ENCODE measurements at regions not wholly inside any gene's neighbourhood (a gene's known extent, or its start where the extent isn't known, plus 50 kb on each side); places are given as distances from the start of the nearest gene placed in this dataset.
"Not testable (repeated sequence)": the region's sequence is repeated elsewhere in the genome, so short reads cannot be mapped to it uniquely, and the experiment has no call there.

GRCh38 chr6:86723729-86724128, 213.6 kb upstream of the HTR1E start:
- H3K4me3 ChIP-seq (ENCODE audit: low read depth, low read length) = no peak overlapping the region
- no peak for DNase-seq (ENCODE audit: low read depth)
- TF ChIP-seq, protein P1, sequence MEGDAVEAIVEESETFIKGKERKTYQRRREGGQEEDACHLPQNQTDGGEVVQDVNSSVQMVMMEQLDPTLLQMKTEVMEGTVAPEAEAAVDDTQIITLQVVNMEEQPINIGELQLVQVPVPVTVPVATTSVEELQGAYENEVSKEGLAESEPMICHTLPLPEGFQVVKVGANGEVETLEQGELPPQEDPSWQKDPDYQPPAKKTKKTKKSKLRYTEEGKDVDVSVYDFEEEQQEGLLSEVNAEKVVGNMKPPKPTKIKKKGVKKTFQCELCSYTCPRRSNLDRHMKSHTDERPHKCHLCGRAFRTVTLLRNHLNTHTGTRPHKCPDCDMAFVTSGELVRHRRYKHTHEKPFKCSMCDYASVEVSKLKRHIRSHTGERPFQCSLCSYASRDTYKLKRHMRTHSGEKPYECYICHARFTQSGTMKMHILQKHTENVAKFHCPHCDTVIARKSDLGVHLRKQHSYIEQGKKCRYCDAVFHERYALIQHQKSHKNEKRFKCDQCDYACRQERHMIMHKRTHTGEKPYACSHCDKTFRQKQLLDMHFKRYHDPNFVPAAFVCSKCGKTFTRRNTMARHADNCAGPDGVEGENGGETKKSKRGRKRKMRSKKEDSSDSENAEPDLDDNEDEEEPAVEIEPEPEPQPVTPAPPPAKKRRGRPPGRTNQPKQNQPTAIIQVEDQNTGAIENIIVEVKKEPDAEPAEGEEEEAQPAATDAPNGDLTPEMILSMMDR (IDR thresholded peaks at IDR 0.05; ENCODE audit: control insufficient read depth, extremely low read depth, insufficient read depth) = no peak

DNA sequence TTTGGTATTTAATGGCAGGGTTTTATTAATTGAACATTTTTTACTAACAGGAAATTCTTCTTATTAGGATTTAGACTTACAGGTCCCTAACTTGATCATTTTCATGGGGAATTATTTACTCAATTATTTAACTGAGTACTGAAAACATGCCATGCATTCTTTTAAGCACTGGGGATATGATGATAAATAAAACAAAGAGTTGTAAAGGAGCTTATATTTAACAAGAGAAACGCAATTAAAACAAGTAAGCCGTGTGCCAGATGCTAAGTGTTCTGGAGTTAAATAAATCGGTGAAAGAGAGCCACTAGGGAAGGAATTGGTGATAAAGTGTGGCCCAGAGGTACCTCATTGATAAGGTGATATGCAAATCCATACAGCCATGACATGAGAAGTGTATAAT, 214.2 kb upstream of the HTR1E start:
- TF ChIP-seq, protein P1 (IDR thresholded peaks at IDR 0.05; ENCODE audit: control insufficient read depth, extremely low read depth, insufficient read depth) = no peak
- no peak for DNase-seq (ENCODE audit: low read depth)
- H3K4me3 ChIP-seq (ENCODE audit: low read depth, low read length) = no peak overlapping the region

DNA sequence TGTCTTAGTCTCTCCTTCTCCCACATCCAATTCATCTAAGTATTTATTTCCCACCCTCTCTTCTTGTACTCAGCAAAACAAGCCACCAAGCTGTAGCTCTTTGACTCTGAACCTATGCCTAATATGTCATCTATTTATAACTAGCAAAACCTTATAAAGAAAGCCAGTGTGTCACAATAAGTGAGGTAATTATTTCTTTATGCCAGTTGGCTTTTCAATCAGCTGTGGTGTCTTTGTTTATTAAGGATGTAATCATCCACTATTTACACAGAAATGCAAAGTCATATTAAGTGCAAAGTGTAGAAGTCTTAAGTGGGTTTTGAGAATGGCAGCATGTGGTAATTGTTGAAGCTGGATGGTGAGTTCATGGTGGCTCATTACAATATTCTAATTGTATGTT, 215.2 kb upstream of the HTR1E start:
- TF ChIP-seq, protein P1 (IDR thresholded peaks at IDR 0.05; ENCODE audit: control insufficient read depth, extremely low read depth, insufficient read depth) = no peak
- no peak for DNase-seq (ENCODE audit: low read depth)
- no peak overlapping the region for H3K4me3 ChIP-seq (ENCODE audit: low read depth, low read length)

DNA sequence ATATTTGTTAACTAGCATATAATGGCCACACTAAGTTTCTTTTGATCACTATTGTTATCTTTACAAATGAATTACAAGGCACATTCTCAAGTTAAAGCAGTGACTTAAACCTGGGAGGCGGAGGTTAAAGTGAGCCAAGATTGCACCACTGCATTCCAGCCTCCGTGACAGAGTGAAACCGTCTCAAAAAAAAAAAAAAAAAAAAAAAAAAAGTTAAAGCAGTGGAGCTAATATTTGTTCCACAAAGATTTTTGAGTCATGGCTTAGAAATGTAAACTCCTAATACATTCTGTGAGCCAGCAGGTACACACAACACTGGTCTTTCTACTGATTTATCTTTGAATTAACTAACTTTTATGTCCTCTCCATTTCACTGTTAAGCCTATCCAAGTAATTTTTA, 221.7 kb upstream of the HTR1E start:
- DNase-seq (ENCODE audit: low read depth) = no peak
- H3K4me3 ChIP-seq (ENCODE audit: low read depth, low read length) = no peak overlapping the region
- TF ChIP-seq, protein P1 (IDR thresholded peaks at IDR 0.05; ENCODE audit: control insufficient read depth, extremely low read depth, insufficient read depth) = no peak

- no peak overlapping the region for H3K4me3 ChIP-seq (ENCODE audit: low read depth, low read length)
- TF ChIP-seq, protein P1 (IDR thresholded peaks at IDR 0.05; ENCODE audit: control insufficient read depth, extremely low read depth, insufficient read depth) = no peak
- no peak for DNase-seq (ENCODE audit: low read depth)
Measured at GRCh38 chr6:86712039-86712438, 225.3 kb upstream of the HTR1E start.

DNA sequence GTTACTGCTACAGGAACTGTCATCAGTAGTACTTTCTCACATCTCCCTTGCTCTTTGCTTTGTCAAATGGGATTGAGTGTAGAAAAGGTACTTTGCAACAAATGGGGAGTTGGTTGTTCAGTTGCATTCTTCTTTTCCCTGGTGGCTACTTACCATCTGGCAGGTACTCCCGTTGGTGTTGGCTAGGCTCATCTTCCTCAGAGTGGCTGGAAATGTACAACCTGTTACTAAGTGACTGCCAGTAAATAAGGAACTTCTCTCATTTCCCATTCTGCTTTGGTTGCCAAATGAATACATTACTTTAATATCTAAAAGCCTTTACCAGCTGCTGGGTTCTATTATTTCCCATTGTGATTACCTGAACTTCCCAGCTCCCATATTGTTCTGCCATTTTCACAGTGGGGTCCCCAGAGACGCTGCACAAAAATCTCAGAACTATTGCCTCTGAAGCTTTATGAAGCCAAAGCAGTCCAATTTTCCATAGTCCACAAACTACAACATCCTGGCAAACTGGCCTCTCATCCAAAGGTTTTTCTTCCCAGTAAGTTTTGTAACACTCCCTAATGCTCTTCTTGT, 229.7 kb upstream of the HTR1E start:
- H3K4me3 ChIP-seq (ENCODE audit: low read depth, low read length) = no peak overlapping the region
- no peak for DNase-seq (ENCODE audit: low read depth)
- TF ChIP-seq, protein P1 (IDR thresholded peaks at IDR 0.05; ENCODE audit: control insufficient read depth, extremely low read depth, insufficient read depth) = no peak

DNA sequence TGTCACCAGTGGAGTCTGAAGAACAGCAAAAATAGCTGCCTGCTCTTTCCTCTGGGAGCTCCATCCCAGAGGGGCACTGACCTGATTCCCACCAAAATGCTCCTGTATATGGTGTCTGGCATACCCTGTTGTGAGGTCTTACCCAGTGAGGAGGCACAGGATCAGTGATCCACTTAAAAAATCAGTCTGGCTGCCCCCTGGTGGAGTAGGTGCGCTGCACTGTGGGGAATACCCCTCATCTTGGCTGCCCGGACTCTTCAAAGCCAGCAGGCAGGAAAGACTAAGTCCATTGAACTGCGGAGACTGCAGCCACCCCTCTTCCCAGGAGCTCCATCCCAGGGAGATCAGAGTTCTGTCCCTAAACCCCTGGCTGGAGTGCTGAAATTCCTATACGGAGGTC, 230.9 kb upstream of the HTR1E start:
- DNase-seq (ENCODE audit: low read depth) = no peak
- TF ChIP-seq, protein P1 (IDR thresholded peaks at IDR 0.05; ENCODE audit: control insufficient read depth, extremely low read depth, insufficient read depth) = peak; percentile 19; the same call in 1 of the 2 replicates

GRCh38 chr6:86701228-86701627, 236.1 kb upstream of the HTR1E start:
- not testable (repeated sequence) for H3K4me3 ChIP-seq (ENCODE audit: low read depth, low read length); DNase-seq (ENCODE audit: low read depth)

More for the DNA sequence above, 230.9 kb upstream of the HTR1E start:
- H3K4me3 ChIP-seq (ENCODE audit: low read depth, low read length) = no peak overlapping the region
